GM03348 (cell line): ENCODE measurements at regions not wholly inside any gene's neighbourhood (a gene's known extent, or its start where the extent isn't known, plus 50 kb on each side); places are given as distances from the start of the nearest gene placed in this dataset.
"Not testable (repeated sequence)": the region's sequence is repeated elsewhere in the genome, so short reads cannot be mapped to it uniquely, and the experiment has no call there.

Experiments used
- DNase-seq: peaks from one replicate; pipeline ENCODE4 v3.0.0; 2012; ENCODE audit warnings: low spot score

DNA sequence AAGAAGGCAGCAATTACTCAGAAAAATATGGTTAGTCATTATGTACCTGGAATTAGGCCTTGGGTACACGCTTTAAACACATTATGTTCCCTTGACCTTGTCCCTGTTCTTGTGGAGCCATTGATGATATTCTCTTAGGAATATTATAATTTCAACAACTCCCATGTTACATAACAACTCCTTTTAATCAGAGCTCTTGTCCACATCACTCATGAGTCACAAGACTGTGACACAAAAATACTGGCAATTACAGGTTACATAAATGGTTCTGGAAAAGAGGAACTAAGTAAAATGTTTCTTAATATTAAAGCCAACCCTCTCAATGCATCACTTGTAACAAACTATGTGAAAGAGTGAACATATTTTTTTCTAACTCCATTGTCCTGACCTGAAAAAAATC lies 143.8 kb upstream of the PCLO start:
- no peak for DNase-seq

GRCh38 chr7:83305027-83305426 lies 142.3 kb upstream of the PCLO start:
- DNase-seq = no peak

DNA sequence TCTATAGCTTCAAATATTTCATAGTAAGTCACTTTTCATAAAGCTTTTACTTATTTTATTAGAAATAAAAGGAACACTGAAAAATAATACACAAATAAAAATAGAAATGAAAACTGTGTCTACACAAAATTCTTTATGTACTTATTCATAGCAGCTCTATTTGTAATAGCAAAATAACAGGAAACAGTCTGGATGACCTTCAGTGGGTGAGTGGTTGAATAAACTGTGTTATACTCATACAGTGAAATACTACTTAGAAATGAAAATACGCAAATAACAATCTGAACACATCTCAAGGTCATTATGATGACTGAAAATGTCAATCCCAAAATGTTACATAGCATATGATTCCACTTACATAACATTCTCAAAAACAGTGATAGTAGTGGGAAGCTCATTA lies 138.7 kb upstream of the PCLO start:
- DNase-seq = no peak

DNA sequence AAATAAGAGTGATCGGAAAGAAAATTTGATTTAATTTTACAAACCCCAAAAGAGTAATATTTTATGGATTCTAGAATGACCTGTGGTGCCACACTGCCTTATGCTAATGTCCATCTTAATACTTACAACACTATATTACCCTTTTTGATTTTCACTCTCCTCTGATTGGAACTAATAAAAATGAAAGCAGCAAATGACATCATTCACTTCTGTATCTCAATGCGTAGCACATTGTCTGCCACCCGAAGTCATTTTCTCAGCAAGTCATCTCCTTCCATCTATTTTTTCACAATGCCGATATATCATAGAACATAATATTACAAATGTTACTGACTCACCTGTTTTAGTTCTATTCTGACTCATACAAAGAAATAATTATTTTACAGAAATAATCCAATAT lies 127.5 kb upstream of the PCLO start:
- no peak for DNase-seq

- no peak for DNase-seq
Observed at GRCh38 chr7:83289419-83289993, 126.8 kb upstream of the PCLO start.

DNA sequence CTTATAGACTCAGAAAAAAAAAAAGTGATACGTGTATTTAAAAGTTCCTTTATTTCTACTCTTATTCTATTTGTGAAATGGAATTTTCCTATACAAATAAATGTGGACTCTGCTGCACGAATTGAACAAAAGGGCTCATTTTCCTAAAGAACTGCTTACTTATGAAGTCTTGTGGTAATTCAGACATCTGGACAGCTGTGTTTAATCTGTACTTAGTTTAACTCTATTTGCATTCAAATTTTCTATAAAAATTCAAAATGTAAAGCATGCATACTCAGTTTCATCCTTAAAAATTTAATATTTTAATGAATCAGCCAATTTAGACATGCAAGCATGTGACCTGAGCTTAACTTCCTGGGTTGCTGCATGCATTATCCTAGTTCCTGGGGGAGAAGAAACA lies 118.0 kb upstream of the PCLO start:
- no peak for DNase-seq

GRCh38 chr7:83276250-83276649 lies 113.6 kb upstream of the PCLO start:
- no peak for DNase-seq

- no peak for DNase-seq
Observed at GRCh38 chr7:83273699-83274098, 111.0 kb upstream of the PCLO start.

DNA sequence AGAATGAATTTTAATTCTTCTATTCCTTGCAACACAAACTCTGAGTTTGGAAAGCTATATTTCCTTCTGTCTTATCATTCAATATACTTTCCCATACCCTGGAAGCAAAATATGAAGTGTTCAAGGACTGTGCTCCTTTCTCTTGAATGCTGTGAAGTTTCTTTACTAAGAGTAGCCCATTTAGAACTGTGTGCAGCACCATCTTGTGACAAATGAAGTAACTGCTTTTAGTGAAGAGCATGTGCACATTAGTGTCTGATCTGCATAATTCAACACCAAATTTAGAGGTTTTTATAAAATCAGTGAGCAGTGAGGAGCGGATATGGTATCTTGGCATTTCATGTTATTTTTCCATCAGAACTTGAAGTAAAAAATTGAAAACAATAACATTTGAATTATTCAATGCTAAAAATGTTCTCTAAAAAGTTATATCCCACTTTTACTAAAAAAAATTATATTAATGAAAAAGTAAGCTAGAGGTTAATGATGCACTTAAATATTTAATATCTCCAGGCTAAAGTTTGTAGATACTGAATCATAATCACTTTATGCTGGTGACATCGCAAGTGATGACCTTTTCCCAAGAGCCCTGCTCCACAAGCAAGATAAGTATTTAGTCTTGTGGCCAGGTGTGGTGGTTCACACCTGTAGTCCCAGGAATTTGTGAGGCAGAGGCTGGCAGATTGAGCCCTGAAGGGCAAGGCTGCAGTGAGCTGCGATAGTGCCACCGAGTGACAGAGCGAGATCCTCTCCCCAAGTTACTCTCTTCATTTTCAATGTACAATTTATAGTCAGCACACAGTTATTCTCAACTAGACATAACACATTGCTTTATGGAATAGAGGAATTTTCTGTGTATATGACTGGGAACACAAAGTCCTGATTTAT lies 108.8 kb upstream of the PCLO start:
- peak; percentile 23 for DNase-seq

GRCh38 chr7:83270407-83270806 lies 107.7 kb upstream of the PCLO start:
- no peak for DNase-seq

- DNase-seq = no peak
Observed at GRCh38 chr7:83267141-83267631, 104.5 kb upstream of the PCLO start.

DNA sequence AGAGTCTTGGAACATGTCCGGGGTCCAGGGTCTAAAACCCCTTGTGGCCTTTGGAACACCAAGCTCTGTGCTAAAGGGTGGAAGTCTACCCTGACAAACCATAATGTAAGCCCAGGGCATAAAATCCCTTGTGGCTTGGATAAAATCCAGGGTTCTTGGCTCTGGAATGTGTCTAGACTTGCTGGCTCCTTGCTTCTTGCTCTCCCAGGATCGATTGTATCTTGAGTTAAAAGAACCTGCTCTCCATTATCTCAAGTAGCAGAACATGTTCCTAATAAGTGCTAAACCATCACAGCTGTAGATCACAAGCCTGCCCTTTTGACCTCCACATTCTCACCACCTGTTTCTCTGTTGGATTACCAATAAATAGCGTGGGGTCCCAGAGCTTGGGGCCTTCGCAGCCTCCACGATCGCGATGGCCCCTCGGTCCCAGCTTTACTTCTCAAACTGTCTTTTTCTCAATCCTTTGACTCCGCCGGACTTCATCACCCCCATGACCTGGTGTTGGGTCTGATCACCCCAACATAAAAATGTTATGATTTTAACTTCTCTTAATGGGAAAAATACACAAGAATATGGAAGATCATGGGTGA lies 100.9 kb upstream of the PCLO start:
- DNase-seq = not testable (repeated sequence)

- DNase-seq = no peak
Observed at GRCh38 chr7:83259064-83259463, 96.4 kb upstream of the PCLO start.

DNA sequence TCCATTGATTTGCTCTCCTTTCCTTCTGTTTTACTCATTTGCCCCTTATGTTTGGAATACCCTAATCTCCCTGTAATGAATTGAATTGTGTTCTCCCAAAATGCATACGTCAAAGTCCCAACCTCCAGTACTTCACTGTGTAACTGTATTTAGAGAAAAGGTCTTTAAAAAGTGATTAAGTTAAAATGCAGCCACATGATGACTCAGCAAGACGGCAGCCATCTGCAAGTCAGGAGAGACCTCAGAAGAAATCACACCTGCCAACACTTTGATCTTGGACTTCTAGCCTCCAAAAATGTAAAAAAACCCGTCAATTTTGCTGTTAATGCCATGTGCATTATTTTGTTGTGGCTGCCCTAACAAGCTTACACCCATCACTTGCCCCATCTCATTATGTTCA lies 85.3 kb upstream of the PCLO start:
- no peak for DNase-seq

DNA sequence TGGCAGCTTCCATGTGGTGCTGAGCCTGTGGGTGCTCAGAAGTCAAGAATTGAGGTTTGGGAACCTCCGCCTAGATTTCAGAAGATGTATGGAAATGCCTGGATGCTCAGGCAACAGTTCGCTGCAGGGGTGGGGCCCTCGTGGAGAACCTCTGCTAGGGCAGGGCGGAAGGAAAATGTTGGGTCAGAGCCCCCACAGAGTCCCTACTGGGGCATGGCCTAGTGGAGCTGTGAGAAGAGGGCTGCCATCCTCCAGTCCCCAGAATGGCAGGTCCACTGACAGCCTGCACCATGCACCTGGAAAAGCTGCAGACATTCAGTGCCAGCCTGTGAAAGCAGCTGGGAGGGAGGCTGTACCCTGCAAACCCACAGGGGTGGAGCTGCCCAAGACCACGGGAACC lies 56.5 kb upstream of the PCLO start:
- not testable (repeated sequence) for DNase-seq

GRCh38 chr7:83212883-83213282 lies 50.2 kb upstream of the PCLO start:
- no peak for DNase-seq
